Parathyroid adenoma (tissue), 2 donors: ENCODE measurements at regions not wholly inside any gene's neighbourhood (a gene's known extent, or its start where the extent isn't known, plus 50 kb on each side); places are given as distances from the start of the nearest gene placed in this dataset.

Experiments
- H2AFZ ChIP-seq: fragments of 300-600 bp; sonication (generic); one replicate; pipeline ENCODE4 v1.7.0; 2017; ENCODE audit warnings: antibody characterized with exemption, mild to moderate bottlenecking
- H3K27ac ChIP-seq: fragments of 300-600 bp; sonication (generic); one replicate; pipeline ENCODE4 v1.7.0; 2017
- H3K27me3 ChIP-seq: fragments of 300-600 bp; sonication (generic); one replicate; pipeline ENCODE4 v1.7.0; 2017; ENCODE audit warnings: low read length; ENCODE audit not compliant: control insufficient read depth, insufficient read depth
- H3K36me3 ChIP-seq: fragments of 300-600 bp; sonication (generic); one replicate; pipeline ENCODE4 v1.7.0; 2017; ENCODE audit warnings: low read length; ENCODE audit not compliant: control insufficient read depth, insufficient read depth
- H3K4me1 ChIP-seq: fragments of 300-600 bp; sonication (generic); one replicate; pipeline ENCODE4 v1.7.0; 2017; ENCODE audit warnings: control low read depth
- H3K4me2 ChIP-seq: fragments of 300-600 bp; sonication (generic); one replicate; pipeline ENCODE4 v1.7.0; 2017; ENCODE audit warnings: low read length
- H3K4me3 ChIP-seq: fragments of 300-600 bp; sonication (generic); one replicate; pipeline ENCODE4 v1.7.0; 2017; ENCODE audit warnings: low read depth, low read length
- H3K79me2 ChIP-seq: fragments of 300-600 bp; sonication (generic); one replicate; pipeline ENCODE4 v1.7.0; 2017; ENCODE audit warnings: control low read depth
- H3K9ac ChIP-seq: fragments of 300-600 bp; sonication (generic); one replicate; pipeline ENCODE4 v1.7.0; 2017; ENCODE audit warnings: mild to moderate bottlenecking
- H3K9me3 ChIP-seq: fragments of 300-600 bp; sonication (generic); one replicate; pipeline ENCODE4 v1.7.0; 2017; ENCODE audit warnings: low read length; ENCODE audit not compliant: control insufficient read depth
- CTCF ChIP-seq: fragments of 300-600 bp; sonication (generic); IDR thresholded peaks from one replicate; pipeline ENCODE4 v1.7.0; 2017; ENCODE audit warnings: antibody characterized with exemption, mild to moderate bottlenecking
- donor health status: primary hyperparathyroidism.

- Histone ChIP-seq H3K27ac (no peak overlapping the region), H3K9me3 (no peaks in the 10 kb centered on the region), H3K9ac (no peak overlapping the region), H3K4me3 (no peak overlapping the region), H2AFZ (no peak overlapping the region), H3K27me3 (no peaks in the 10 kb centered on the region), H3K36me3 (no peaks in the 10 kb centered on the region), H3K4me2 (no peak overlapping the region), H3K4me1 (no peaks in the 10 kb centered on the region), H3K79me2 (no peaks in the 10 kb centered on the region)
- no peak for TF ChIP-seq CTCF
These were observed 71.4 kb upstream of the P3H2 start for GRCh38 chr3:190192087-190192486.

GRCh38 chr3:190188197-190188596 is 67.5 kb upstream of the P3H2 start:
- no peak overlapping the region for H3K27ac ChIP-seq
- no peak overlapping the region for H3K9ac ChIP-seq
- no peaks in the 10 kb centered on the region for H3K36me3 ChIP-seq
- no peaks in the 10 kb centered on the region for H3K79me2 ChIP-seq
- no peak overlapping the region for H2AFZ ChIP-seq
- TF ChIP-seq CTCF, result no peak
- no peak overlapping the region for H3K4me3 ChIP-seq
- no peaks in the 10 kb centered on the region for H3K27me3 ChIP-seq
- H3K4me2 ChIP-seq, result no peak overlapping the region
- H3K9me3 ChIP-seq, result no peaks in the 10 kb centered on the region
- H3K4me1 ChIP-seq, result no peaks in the 10 kb centered on the region

- Histone ChIP-seq H3K9me3 (no peaks in the 10 kb centered on the region), H3K9ac (no peak overlapping the region), H3K27ac (no peak overlapping the region), H3K36me3 (no peaks in the 10 kb centered on the region), H3K4me2 (no peak overlapping the region), H3K27me3 (no peaks in the 10 kb centered on the region), H3K4me1 (no peaks in the 10 kb centered on the region), H3K4me3 (no peak overlapping the region), H3K79me2 (no peaks in the 10 kb centered on the region), H2AFZ (no peak overlapping the region)
- no peak for TF ChIP-seq CTCF
These were observed 62.4 kb upstream of the P3H2 start for GRCh38 chr3:190183121-190183520.

GRCh38 chr3:190182418-190183043 is 61.8 kb upstream of the P3H2 start:
- Histone ChIP-seq H3K4me2 (no peak overlapping the region), H3K27me3 (no peaks in the 10 kb centered on the region), H3K9ac (no peak overlapping the region), H3K36me3 (no peaks in the 10 kb centered on the region), H3K4me1 (no peaks in the 10 kb centered on the region), H2AFZ (no peak overlapping the region), H3K27ac (no peak overlapping the region), H3K4me3 (no peak overlapping the region), H3K9me3 (no peaks in the 10 kb centered on the region), H3K79me2 (no peaks in the 10 kb centered on the region)
- TF ChIP-seq CTCF, result no peak

GRCh38 chr3:190180268-190180667 is 59.6 kb upstream of the P3H2 start:
- Histone ChIP-seq H3K27ac (no peak overlapping the region), H3K9me3 (no peaks in the 10 kb centered on the region), H3K4me1 (no peaks in the 10 kb centered on the region), H3K4me3 (no peak overlapping the region), H3K4me2 (no peak overlapping the region), H3K27me3 (no peaks in the 10 kb centered on the region), H3K79me2 (no peaks in the 10 kb centered on the region), H3K36me3 (no peaks in the 10 kb centered on the region), H2AFZ (no peak overlapping the region), H3K9ac (no peak overlapping the region)
- no peak for TF ChIP-seq CTCF
